ENCODE measurements at regions not wholly inside any gene's neighbourhood (a gene's known extent, or its start where the extent isn't known, plus 50 kb on each side); places are given as distances from the start of the nearest gene placed in this dataset.

DNA sequence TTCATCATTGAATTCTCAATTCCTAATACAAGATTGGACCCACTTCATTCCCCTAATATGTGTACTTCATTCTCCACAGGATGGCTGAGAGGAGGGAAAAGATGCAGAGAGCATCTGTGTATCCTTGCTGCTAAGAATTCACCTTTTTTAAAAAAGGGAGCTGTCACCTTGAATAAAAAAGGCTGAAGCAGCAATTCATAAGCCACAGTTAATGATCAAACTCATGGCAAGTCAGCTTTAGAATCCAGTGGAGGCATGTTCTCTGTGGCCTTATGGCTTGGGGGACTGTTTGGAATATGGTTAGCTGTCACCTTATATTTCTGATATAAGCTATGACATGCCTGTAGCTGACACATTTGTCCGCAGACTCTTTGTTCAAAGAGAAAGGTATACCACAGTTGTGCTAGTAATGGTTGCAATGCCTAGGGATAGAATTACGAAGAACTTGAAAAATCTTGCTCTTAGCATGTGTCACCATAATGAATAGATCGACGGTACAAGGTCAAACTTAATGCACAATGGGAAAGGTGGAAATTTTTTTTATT lies 256.8 kb upstream of the TNC start:
- TF ChIP-seq RAD21 (IDR thresholded peaks at IDR 0.05; ENCODE audit: low read depth) (no peak), YY1 (IDR thresholded peaks at IDR 0.05; ENCODE audit: low read depth) (no peak), EP300 (IDR thresholded peaks at IDR 0.05; ENCODE audit: borderline replicate concordance) (no peak), CREB1 (IDR thresholded peaks at IDR 0.05; ENCODE audit: low read depth) (no peak), TEAD4 (IDR thresholded peaks at IDR 0.05) (no peak), FOXM1 (IDR thresholded peaks at IDR 0.05; ENCODE audit: borderline replicate concordance, low read depth) (no peak), NFIC (IDR thresholded peaks at IDR 0.05) (no peak), EGR1 (IDR thresholded peaks at IDR 0.05) (no peak), CEBPB (IDR thresholded peaks at IDR 0.05) (no peak), TCF12 (IDR thresholded peaks at IDR 0.05; ENCODE audit: low read depth) (no peak), TAF1 (IDR thresholded peaks at IDR 0.05; ENCODE audit: low read depth) (no peak)
- TF ChIP-seq, protein P1, sequence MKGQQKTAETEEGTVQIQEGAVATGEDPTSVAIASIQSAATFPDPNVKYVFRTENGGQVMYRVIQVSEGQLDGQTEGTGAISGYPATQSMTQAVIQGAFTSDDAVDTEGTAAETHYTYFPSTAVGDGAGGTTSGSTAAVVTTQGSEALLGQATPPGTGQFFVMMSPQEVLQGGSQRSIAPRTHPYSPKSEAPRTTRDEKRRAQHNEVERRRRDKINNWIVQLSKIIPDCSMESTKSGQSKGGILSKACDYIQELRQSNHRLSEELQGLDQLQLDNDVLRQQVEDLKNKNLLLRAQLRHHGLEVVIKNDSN (IDR thresholded peaks at IDR 0.05) = no peak
- TF ChIP-seq, protein P2, sequence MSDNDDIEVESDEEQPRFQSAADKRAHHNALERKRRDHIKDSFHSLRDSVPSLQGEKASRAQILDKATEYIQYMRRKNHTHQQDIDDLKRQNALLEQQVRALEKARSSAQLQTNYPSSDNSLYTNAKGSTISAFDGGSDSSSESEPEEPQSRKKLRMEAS (IDR thresholded peaks at IDR 0.05) = no peak
- TF ChIP-seq, protein P3, sequence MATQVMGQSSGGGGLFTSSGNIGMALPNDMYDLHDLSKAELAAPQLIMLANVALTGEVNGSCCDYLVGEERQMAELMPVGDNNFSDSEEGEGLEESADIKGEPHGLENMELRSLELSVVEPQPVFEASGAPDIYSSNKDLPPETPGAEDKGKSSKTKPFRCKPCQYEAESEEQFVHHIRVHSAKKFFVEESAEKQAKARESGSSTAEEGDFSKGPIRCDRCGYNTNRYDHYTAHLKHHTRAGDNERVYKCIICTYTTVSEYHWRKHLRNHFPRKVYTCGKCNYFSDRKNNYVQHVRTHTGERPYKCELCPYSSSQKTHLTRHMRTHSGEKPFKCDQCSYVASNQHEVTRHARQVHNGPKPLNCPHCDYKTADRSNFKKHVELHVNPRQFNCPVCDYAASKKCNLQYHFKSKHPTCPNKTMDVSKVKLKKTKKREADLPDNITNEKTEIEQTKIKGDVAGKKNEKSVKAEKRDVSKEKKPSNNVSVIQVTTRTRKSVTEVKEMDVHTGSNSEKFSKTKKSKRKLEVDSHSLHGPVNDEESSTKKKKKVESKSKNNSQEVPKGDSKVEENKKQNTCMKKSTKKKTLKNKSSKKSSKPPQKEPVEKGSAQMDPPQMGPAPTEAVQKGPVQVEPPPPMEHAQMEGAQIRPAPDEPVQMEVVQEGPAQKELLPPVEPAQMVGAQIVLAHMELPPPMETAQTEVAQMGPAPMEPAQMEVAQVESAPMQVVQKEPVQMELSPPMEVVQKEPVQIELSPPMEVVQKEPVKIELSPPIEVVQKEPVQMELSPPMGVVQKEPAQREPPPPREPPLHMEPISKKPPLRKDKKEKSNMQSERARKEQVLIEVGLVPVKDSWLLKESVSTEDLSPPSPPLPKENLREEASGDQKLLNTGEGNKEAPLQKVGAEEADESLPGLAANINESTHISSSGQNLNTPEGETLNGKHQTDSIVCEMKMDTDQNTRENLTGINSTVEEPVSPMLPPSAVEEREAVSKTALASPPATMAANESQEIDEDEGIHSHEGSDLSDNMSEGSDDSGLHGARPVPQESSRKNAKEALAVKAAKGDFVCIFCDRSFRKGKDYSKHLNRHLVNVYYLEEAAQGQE (IDR thresholded peaks at IDR 0.05; ENCODE audit: low read depth) = no peak
